Cardiac muscle cell (in vitro differentiated cells and primary cell): ENCODE measurements at regions not wholly inside any gene's neighbourhood (a gene's known extent, or its start where the extent isn't known, plus 50 kb on each side); places are given as distances from the start of the nearest gene placed in this dataset.

Source experiments
- DNase-seq, 2 donors: peaks; one replicate each; pipeline versions ENCODE4 v3.0.0 to v3.0.0-alpha.2; 2010 to 2017; ENCODE audit warnings: low read depth in 1 of 2, low spot score in 1 of 2
- H3K27ac ChIP-seq: fragments of 200-600 bp; sonication (generic); 2 replicates; pipeline ENCODE4 v1.5.1; 2016
- H3K27me3 ChIP-seq: fragments of 200-600 bp; sonication (generic); 2 replicates; pipeline ENCODE4 v1.6.0; 2016; ENCODE audit warnings: control low read depth
- H3K36me3 ChIP-seq: fragments of 200-600 bp; sonication (generic); 2 replicates; pipeline ENCODE4 v1.5.1; 2016; ENCODE audit warnings: control low read depth
- H3K4me1 ChIP-seq: fragments of 200-600 bp; sonication (generic); 2 replicates; pipeline ENCODE4 v1.8.1; 2017; ENCODE audit warnings: low read depth, mild to moderate bottlenecking, mixed run types
- H3K4me3 ChIP-seq: fragments of 200-600 bp; sonication (generic); 2 replicates; pipeline ENCODE4 v1.5.1; 2016; ENCODE audit warnings: mild to moderate bottlenecking
- H3K9me3 ChIP-seq: fragments of 200-600 bp; sonication (generic); 2 replicates; pipeline ENCODE4 v1.5.1; 2017; ENCODE audit warnings: low read depth, mild to moderate bottlenecking, control low read depth
- CTCF ChIP-seq: IDR thresholded peaks from 2 replicates; pipeline ENCODE4 v1.5.1; 2012; ENCODE audit warnings: low read depth, mild to moderate bottlenecking, low read length

DNA sequence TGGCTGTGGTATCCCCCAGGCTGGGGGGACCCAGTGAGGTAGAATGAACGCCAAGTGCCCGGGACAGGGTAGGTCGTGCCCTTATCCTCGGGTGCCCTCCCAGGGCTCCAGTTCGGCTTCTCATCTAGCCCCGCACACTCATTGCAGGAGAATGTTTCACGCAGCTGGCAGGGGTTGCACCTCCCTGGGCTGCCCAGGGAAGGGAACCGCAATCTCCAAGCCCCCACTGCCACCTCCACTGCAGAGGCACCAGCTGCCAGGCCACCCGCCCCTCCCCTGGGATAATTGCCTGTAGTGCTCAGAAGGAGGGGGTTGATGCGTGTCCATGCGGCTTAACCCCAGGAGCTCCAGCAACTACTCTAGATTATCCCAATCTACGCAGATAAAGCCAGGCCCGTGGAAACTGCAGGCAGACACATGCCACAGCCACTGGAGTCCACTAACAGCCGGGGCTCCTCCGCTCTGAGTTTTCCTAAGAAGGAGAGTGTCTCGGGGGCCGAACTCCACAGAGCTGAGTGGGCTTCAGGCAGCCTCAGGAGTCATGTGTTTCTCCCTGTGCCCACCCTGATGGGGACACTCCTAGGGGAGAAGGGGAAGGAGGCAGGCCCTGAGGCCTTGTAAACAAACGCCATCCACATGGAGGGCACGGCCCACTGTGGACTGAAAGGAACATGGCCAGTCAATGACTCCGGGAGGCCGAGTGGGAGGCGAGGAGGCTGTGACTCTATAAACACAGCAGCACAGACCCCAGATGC is 137.2 kb upstream of the IQSEC1 start:
- Histone ChIP-seq H3K27me3 (no peaks in the 10 kb centered on the region), H3K4me3 (no peak overlapping the region), H3K9me3 (no peaks in the 10 kb centered on the region), H3K36me3 (no peaks in the 10 kb centered on the region), H3K27ac (no peak overlapping the region), H3K4me1 (no peaks in the 10 kb centered on the region)
- TF ChIP-seq CTCF: no peak
- no peak for DNase-seq

DNA sequence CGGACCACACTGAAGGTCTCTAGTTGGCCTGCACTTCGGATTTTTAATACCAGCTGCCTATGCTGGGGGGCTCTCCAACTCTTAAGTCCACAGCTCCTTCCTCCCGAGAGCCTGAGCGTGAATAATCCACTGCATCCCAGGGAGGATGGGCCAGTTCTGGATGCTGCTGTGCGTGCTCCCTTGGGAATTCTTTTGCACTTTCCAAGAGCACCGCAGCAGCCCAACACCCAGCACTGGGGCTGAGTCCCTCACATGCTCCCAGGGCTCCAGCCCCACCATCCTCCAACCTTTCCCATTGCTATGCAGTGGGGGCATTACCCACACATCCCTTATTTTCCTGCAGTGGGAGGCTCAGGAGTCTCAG is 136.4 kb upstream of the IQSEC1 start:
- no peak for DNase-seq
- Histone ChIP-seq H3K27me3 (no peaks in the 10 kb centered on the region), H3K4me1 (no peaks in the 10 kb centered on the region), H3K9me3 (no peaks in the 10 kb centered on the region), H3K36me3 (no peaks in the 10 kb centered on the region), H3K4me3 (no peak overlapping the region), H3K27ac (no peak overlapping the region)
- no peak for TF ChIP-seq CTCF

- no peak for TF ChIP-seq CTCF
- no peaks in the 10 kb centered on the region for H3K4me1 ChIP-seq
- no peaks in the 10 kb centered on the region for H3K36me3 ChIP-seq
- no peaks in the 10 kb centered on the region for H3K27me3 ChIP-seq
- H3K4me3 ChIP-seq: no peak overlapping the region
- H3K27ac ChIP-seq: no peak overlapping the region
- no peak for DNase-seq
- H3K9me3 ChIP-seq: no peaks in the 10 kb centered on the region
These were observed 135.7 kb upstream of the IQSEC1 start for GRCh38 chr3:13208706-13209633.

GRCh38 chr3:13207975-13208705 is 134.9 kb upstream of the IQSEC1 start:
- TF ChIP-seq CTCF: no peak
- Histone ChIP-seq H3K4me1 (no peaks in the 10 kb centered on the region), H3K4me3 (no peak overlapping the region), H3K36me3 (no peaks in the 10 kb centered on the region), H3K27ac (no peak overlapping the region), H3K9me3 (no peaks in the 10 kb centered on the region), H3K27me3 (no peaks in the 10 kb centered on the region)
- no peak for DNase-seq

DNA sequence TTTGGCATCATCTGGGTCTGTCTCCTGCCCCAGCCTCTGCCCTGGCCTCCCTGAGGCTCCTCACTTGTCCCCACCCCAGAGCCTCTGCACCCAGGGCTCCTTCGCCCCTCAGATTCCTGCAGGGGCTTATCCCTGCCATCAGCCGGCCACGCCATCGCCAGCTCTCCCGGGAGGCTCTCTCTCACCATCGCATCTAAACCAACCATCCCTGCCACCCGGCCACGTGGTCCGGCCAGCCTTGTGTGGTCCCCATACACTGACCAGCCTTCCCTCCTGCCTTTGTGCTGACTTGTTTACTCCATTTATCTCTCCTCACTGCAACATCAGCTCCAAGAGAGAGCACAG is 134.3 kb upstream of the IQSEC1 start:
- H3K27me3 ChIP-seq: no peaks in the 10 kb centered on the region
- H3K36me3 ChIP-seq: no peaks in the 10 kb centered on the region
- H3K27ac ChIP-seq: no peak overlapping the region
- H3K4me1 ChIP-seq: no peaks in the 10 kb centered on the region
- TF ChIP-seq CTCF: no peak
- DNase-seq: no peak
- H3K4me3 ChIP-seq: no peak overlapping the region
- no peaks in the 10 kb centered on the region for H3K9me3 ChIP-seq
